ENCODE measurements at regions not wholly inside any gene's neighbourhood (a gene's known extent, or its start where the extent isn't known, plus 50 kb on each side); places are given as distances from the start of the nearest gene placed in this dataset.

- no peak for TF ChIP-seq POLR2A (IDR thresholded peaks at IDR 0.05)
- TF ChIP-seq CTCF (IDR thresholded peaks at IDR 0.05): no peak
These were observed 59.1 kb upstream of the PDC start for GRCh38 chr1:186519982-186520381.
